ENCODE measurements at regions not wholly inside any gene's neighbourhood (a gene's known extent, or its start where the extent isn't known, plus 50 kb on each side); places are given as distances from the start of the nearest gene placed in this dataset.

GRCh38 chr4:145281951-145282350 lies 101.6 kb upstream of the OTUD4 start:
- BruUV-seq (replicated peaks) = no TSS peak
- intact Hi-C loops (cut with micrococcal nuclease) = no loop called here

GRCh38 chr4:145281224-145281623 lies 100.8 kb upstream of the OTUD4 start:
- CTCF ChIA-PET = no interaction called here
- Histone ChIP-seq H3K9me3 (ENCODE audit: low read length) (no peaks in the 10 kb centered on the region), H3K4me1 (ENCODE audit: insufficient read depth, low read length) (peaks cover 32% of the 10 kb centered on the region), H3K36me3 (ENCODE audit: low read depth, low read length) (no peaks in the 10 kb centered on the region), H3K9ac (ENCODE audit: low read length) (no peak overlapping the region), H4K20me1 (ENCODE audit: low read length) (no peaks in the 10 kb centered on the region), H3K27me3 (ENCODE audit: low read length) (no peaks in the 10 kb centered on the region), H3K79me2 (ENCODE audit: low read length) (no peaks in the 10 kb centered on the region), H3K27ac (ENCODE audit: low read length) (no peak overlapping the region), H3K4me2 (ENCODE audit: low read length) (no peak overlapping the region), H3K4me3 (ENCODE audit: low read length) (no peak overlapping the region), H2AFZ (ENCODE audit: low read length) (no peak overlapping the region), H3K9me2 (replicated peaks; ENCODE audit: low read length) (no peaks in the 10 kb centered on the region), H3F3A (ENCODE audit: low read length, unreplicated experiment) (no peaks in the 10 kb centered on the region)
- ATAC-seq = no peak
- intact Hi-C loops (cut with micrococcal nuclease) = no loop called here
- no TSS peak for BruUV-seq (replicated peaks)
- POLR2A ChIA-PET (ENCODE audit: unreplicated experiment) = no interaction called here
- DNase-seq = no peak
- TF ChIP-seq EZH2phosphoT487 (IDR thresholded peaks at IDR 0.05; ENCODE audit: borderline replicate concordance, low read length) = no peak

More at GRCh38 chr4:145281951-145282350, 101.6 kb upstream of the OTUD4 start:
- Histone ChIP-seq H3K79me2 (ENCODE audit: low read length) (no peaks in the 10 kb centered on the region), H3K27ac (ENCODE audit: low read length) (no peak overlapping the region), H3K4me1 (ENCODE audit: insufficient read depth, low read length) (peaks cover 34% of the 10 kb centered on the region), H2AFZ (ENCODE audit: low read length) (no peak overlapping the region), H3K27me3 (ENCODE audit: low read length) (no peaks in the 10 kb centered on the region), H3K9me3 (ENCODE audit: low read length) (no peaks in the 10 kb centered on the region), H3K4me2 (ENCODE audit: low read length) (no peak overlapping the region), H3K9me2 (replicated peaks; ENCODE audit: low read length) (no peaks in the 10 kb centered on the region), H3F3A (ENCODE audit: low read length, unreplicated experiment) (no peaks in the 10 kb centered on the region), H4K20me1 (ENCODE audit: low read length) (no peaks in the 10 kb centered on the region), H3K36me3 (ENCODE audit: low read depth, low read length) (no peaks in the 10 kb centered on the region), H3K9ac (ENCODE audit: low read length) (no peak overlapping the region), H3K4me3 (ENCODE audit: low read length) (no peak overlapping the region)
- ATAC-seq (no peak), DNase-seq (no peak)
- ChIA-PET CTCF (no interaction called here), POLR2A (ENCODE audit: unreplicated experiment) (no interaction called here)
- TF ChIP-seq CTCF (conservative IDR thresholded peaks at IDR 0.05; ENCODE audit: low read depth, low read length) (no peak), EZH2 (IDR thresholded peaks at IDR 0.05; ENCODE audit: low read length, unreplicated experiment) (no peak), EZH2phosphoT487 (IDR thresholded peaks at IDR 0.05; ENCODE audit: borderline replicate concordance, low read length) (no peak)

GRCh38 chr4:145280541-145280940 lies 100.2 kb upstream of the OTUD4 start:
- H3K79me2 ChIP-seq (ENCODE audit: low read length) = no peaks in the 10 kb centered on the region
- TF ChIP-seq CTCF (conservative IDR thresholded peaks at IDR 0.05; ENCODE audit: low read depth, low read length) (no peak), EZH2phosphoT487 (IDR thresholded peaks at IDR 0.05; ENCODE audit: borderline replicate concordance, low read length) (no peak), EZH2 (IDR thresholded peaks at IDR 0.05; ENCODE audit: low read length, unreplicated experiment) (no peak)
- no peaks in the 10 kb centered on the region for H3F3A ChIP-seq (ENCODE audit: low read length, unreplicated experiment)
- intact Hi-C loops (cut with micrococcal nuclease) = no loop called here
- DNase-seq = no peak
- H3K9me3 ChIP-seq (ENCODE audit: low read length) = no peaks in the 10 kb centered on the region
- no peaks in the 10 kb centered on the region for H3K36me3 ChIP-seq (ENCODE audit: low read depth, low read length)
- H2AFZ ChIP-seq (ENCODE audit: low read length) = no peak overlapping the region
- POLR2A ChIA-PET (ENCODE audit: unreplicated experiment) = no interaction called here
- CTCF ChIA-PET = no interaction called here
- ATAC-seq = no peak
- H3K9me2 ChIP-seq (replicated peaks; ENCODE audit: low read length) = no peaks in the 10 kb centered on the region
- H3K4me2 ChIP-seq (ENCODE audit: low read length) = no peak overlapping the region
- no peak overlapping the region for H3K4me3 ChIP-seq (ENCODE audit: low read length)
- no peaks in the 10 kb centered on the region for H3K27me3 ChIP-seq (ENCODE audit: low read length)
- H4K20me1 ChIP-seq (ENCODE audit: low read length) = no peaks in the 10 kb centered on the region
- peaks cover 25% of the 10 kb centered on the region for H3K4me1 ChIP-seq (ENCODE audit: insufficient read depth, low read length)
- no peak overlapping the region for H3K27ac ChIP-seq (ENCODE audit: low read length)
- BruUV-seq (replicated peaks) = no TSS peak
- H3K9ac ChIP-seq (ENCODE audit: low read length) = no peak overlapping the region

Measured in PC-3 (cell line).